ENCODE measurements at regions not wholly inside any gene's neighbourhood (a gene's known extent, or its start where the extent isn't known, plus 50 kb on each side); places are given as distances from the start of the nearest gene placed in this dataset.

- DNase-seq (ENCODE audit: low read depth in 2 of 2), result no peak
Observed at GRCh38 chr12:111022386-111022785, 102.0 kb upstream of the MYL2 start.

- DNase-seq (ENCODE audit: low read depth in 2 of 2), result no peak
Observed at GRCh38 chr12:111014547-111014946, 94.2 kb upstream of the MYL2 start.

DNA sequence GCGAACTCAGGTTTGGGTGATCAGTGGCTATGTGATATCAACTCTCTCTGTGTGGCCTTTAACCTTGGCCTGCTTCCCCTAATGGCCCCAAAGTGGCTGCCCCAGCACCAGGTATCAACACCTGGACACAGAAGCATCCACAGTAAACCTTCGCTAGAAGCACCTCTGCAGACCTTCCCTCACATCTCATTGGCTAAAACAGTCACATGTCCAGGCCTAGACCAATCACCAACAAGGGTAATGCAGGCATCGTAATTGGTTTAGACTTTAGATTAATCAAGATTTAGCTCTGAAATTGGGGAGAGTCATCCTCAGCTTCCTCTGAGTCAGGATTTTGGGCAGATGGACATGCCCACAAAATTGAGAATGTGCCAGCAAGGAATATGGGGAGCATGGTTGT is 92.5 kb upstream of the MYL2 start:
- no peak for DNase-seq (ENCODE audit: low read depth in 2 of 2)

DNA sequence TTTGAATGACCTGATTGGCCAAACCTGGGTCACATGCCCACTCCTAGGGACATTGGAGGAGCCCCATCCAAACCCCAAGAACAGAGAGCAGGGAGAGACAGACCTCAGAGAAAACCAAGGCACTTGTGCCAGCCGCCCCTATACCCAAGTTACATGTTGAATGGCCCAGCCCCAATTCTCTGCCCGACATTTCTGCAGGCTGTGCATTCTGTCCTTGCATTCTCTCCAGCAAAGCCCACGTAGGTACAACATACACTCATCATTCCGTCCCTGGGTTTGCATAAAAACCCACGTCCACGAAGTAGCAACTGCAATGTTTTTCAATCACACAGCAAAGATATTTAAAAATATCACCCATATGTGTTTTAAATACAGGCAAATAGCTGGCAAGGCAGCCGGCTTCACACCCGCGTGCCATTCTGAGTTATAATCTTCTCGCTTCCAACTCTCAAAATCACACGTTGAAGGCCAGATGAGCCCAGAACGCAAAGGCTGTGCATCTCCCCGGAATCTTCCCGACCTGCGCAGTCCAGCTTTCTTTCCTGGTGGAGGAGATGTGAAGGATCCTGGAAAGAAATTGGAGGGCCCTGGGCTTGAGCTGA is 91.7 kb upstream of the MYL2 start:
- no peak for DNase-seq (ENCODE audit: low read depth in 2 of 2)

GRCh38 chr12:111010916-111011657 is 90.7 kb upstream of the MYL2 start:
- no peak for DNase-seq (ENCODE audit: low read depth in 2 of 2)

DNA sequence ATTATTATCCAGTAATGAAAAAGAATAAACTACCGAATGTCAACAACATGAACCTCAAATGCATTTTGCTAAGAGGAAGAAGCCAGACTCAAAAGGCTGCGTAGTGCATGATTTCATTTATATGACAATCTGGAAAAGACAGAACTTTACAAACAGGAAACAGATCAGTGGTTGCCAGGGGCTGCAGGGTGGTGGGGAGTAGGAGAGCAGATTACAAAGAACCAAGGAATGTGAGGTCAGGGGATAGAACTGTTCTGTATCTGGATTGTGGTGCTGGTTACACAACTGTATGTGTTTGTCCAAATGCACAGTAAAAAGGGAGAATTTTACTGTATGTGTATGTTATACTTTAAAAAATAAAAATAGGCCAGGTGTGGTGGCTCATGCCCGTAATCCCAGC is 89.7 kb upstream of the MYL2 start:
- DNase-seq (ENCODE audit: low read depth in 2 of 2), result no peak

DNA sequence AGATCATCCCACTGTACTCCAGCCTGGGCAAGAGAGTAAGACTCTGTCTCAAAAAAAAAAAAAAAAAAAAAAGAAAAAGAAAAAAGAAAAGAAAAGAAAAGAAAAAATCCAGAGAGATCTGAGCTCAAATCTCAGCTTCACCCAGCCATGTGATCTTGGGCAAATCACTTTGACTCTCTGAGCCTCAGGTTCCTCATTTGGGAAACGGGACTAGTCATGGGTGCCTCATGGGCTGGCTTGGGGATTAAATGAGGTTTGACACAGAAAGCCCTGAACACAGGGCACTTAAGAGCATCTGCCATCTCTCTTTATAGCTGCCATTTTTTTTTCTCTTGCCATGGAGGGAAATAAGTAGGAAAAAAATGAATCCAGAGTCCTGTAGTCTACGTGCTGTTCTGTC is 86.2 kb upstream of the MYL2 start:
- no peak for DNase-seq (ENCODE audit: low read depth in 2 of 2)

GRCh38 chr12:110998971-110999370 is 78.6 kb upstream of the MYL2 start:
- no peak for DNase-seq (ENCODE audit: low read depth in 2 of 2)

DNA sequence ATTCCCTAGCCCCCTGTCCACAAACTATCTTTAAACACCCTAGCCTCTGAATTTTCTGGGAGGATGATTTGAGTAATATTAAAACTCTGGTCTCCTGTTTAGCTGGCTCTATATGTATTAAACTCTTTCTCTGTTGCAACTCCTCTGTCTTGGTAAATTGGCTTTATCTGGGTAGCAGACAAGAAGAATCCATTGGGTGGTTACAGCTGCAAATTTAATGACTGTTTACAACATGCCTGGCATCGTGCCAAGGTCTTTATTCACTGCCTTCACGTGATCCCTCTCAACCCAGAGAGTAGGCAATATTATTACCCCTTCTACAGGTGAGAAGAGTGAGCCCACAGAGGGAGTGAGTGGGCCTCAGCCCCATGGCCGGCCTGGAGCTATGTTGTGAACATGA is 77.8 kb upstream of the MYL2 start:
- no peak for DNase-seq (ENCODE audit: low read depth in 2 of 2)

GRCh38 chr12:110996415-110996814 is 76.0 kb upstream of the MYL2 start:
- no peak for DNase-seq (ENCODE audit: low read depth in 2 of 2)

DNA sequence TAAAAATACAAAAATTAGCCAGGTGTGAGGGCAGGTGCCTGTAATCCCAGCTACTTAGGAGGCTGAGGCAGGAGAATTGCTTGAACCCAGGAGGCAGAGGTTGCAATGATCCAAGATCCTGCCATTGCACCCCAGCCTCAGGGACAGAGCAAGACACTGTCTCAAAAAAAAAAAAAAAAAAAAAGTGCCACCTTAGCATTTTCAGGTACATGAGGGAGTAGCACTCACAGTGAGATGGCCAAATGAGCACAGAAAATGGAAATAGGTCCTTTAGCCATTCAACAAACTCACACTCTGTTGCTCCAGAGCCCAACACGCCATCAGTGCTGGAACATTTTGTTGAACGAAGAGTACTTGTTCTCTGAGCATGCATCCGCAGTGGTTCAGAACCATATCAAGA is 75.2 kb upstream of the MYL2 start:
- DNase-seq (ENCODE audit: low read depth in 2 of 2), result no peak

DNA sequence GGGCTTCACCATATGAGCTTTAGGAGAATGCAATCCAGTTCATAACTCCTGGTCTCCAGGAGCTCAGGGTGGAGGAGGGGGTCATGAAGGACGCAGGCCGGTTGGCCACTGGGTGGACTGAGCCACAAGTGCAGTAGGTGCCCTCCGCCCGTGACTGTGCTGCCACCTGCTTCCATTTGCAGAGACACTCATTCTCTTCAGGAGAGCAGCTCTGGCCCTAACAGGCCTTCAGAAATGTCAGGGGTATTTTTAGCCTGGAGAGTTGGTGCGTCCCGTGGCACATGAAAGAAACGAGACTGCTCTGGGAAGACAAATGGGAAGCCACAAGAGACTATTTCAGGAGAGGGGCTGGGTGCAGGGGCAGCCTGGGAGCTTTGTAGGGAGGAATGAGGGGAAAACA is 74.6 kb upstream of the MYL2 start:
- no peak for DNase-seq (ENCODE audit: low read depth in 2 of 2)

- DNase-seq (ENCODE audit: low read depth in 2 of 2), result no peak
Observed at GRCh38 chr12:110993434-110993833, 73.1 kb upstream of the MYL2 start.

DNA sequence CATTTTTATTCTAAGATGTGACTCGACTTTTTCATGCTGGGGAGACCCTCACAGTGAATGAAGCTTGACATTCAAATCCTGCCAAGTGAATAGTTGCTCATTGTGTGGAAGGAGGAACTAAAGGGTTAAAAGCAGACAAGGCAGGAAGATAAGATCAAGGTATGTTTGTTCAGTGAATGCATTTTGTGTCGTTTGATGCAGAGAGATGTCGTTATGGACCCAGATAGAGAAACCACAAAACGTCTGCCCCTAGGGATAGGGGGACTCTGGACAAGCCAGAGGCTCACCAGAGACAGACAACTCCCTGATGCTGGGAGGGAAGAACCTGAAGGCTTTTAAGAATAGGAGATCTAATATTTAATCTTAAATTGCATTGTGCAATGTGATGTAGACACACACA is 72.5 kb upstream of the MYL2 start:
- DNase-seq (ENCODE audit: low read depth in 2 of 2), result no peak

DNA sequence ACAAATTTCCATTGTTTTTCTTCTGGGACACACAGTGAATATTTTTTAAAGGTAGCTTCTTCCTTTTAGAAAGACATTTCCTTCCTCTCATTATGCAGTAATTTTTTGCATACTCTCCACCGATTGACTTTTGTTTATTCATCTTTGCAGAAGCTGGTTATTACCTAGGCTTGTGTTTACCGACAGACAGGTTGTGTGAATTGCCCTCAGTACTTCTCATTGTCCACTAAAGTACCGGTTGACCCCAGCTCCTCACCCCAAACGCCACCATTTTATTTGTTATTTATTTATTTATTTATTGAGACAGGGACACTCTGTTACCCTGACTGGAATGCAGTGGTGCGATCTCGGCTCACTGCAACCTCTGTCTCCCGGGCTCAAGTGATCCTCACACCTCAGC is 63.4 kb upstream of the MYL2 start:
- no peak for DNase-seq (ENCODE audit: low read depth in 2 of 2)

DNA sequence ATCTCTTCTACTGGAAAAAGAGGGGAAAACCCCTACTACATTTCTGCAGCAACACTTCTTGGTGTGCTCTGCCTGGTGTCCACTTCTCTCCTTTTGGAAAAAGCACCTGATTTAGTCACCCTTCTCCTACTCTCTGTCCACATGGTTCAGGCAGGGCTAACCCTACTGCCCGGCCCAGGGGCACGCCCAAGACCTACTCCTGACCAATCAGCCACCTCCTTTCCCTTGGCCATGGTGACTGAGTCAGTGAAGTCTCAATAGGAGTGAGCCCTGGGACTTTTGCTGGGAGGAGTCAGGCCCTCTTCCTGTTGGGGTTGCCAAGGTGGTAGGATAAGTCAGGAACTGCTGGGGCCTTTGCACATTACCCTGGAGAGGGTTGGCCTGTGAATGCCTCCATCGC is 52.5 kb upstream of the MYL2 start:
- no peak for DNase-seq (ENCODE audit: low read depth in 2 of 2)

- DNase-seq (ENCODE audit: low read depth in 2 of 2), result no peak
Observed at GRCh38 chr12:110971936-110972335, 51.6 kb upstream of the MYL2 start.

DNA sequence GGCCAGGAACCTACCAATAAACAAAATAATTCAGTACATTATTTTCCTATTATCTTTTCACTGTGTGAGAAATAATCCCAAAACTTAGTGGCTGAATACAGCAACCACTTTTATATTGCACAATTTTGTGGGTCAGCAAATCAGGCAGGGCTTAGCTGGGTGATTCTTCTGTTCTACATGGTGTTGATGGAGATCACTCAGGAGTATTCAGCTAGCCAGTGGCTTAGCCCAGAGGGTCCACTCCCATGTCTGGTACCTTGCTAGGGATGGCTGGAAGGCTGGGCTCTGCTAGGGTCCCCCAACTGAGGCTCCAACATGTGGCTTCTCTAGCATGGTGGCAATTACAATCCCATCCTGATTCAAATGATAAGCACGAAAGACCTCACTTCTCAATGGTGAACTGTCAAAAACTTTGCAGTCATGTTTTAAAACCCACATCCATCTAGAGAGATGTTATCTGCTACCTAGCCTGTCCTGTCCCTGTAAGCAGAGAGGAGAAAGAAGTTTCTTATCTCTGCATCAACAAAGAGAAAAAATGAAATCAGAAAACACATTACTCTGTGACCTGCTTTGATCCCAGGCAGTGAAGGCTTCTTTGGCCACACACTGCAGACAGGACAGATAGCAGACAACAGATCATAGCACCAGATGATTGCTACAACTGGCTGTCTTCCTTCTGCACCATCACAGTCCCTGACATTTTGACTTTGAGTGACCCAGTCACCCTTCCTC is 51.0 kb upstream of the MYL2 start:
- no peak for DNase-seq (ENCODE audit: low read depth in 2 of 2)

Data from fibroblast of skin of left biceps (primary cell).